HG03342 (cell line): ENCODE measurements at regions not wholly inside any gene's neighbourhood (a gene's known extent, or its start where the extent isn't known, plus 50 kb on each side); places are given as distances from the start of the nearest gene placed in this dataset.
"Not testable (repeated sequence)": the region's sequence is repeated elsewhere in the genome, so short reads cannot be mapped to it uniquely, and the experiment has no call there.

Experiments used
- ATAC-seq: cut with Tn5 transposase; IDR thresholded peaks from one replicate; pipeline ENCODE4 v1.9.1; 2021; ENCODE audit warnings: mild to moderate bottlenecking, moderate library complexity; ENCODE audit not compliant: unreplicated experiment

- ATAC-seq, result no peak
Measured at GRCh38 chr3:102290241-102290640, 144.6 kb upstream of the ZPLD1 start.

- no peak for ATAC-seq
Measured at GRCh38 chr3:102295756-102296155, 139.1 kb upstream of the ZPLD1 start.

- no peak for ATAC-seq
Measured at GRCh38 chr3:102297072-102297658, 137.7 kb upstream of the ZPLD1 start.

- no peak for ATAC-seq
Measured at GRCh38 chr3:102299125-102299877, 135.5 kb upstream of the ZPLD1 start.

GRCh38 chr3:102301155-102301880, 133.5 kb upstream of the ZPLD1 start:
- no peak for ATAC-seq

- ATAC-seq, result no peak
Measured at GRCh38 chr3:102302020-102302419, 132.8 kb upstream of the ZPLD1 start.

- ATAC-seq, result no peak
Measured at GRCh38 chr3:102304550-102304949, 130.3 kb upstream of the ZPLD1 start.

- ATAC-seq, result no peak
Measured at GRCh38 chr3:102307442-102307841, 127.4 kb upstream of the ZPLD1 start.

- ATAC-seq, result no peak
Measured at GRCh38 chr3:102329066-102329465, 105.7 kb upstream of the ZPLD1 start.

- ATAC-seq, result no peak
Measured at GRCh38 chr3:102329561-102329960, 105.3 kb upstream of the ZPLD1 start.

- no peak for ATAC-seq
Measured at GRCh38 chr3:102332205-102332604, 102.6 kb upstream of the ZPLD1 start.

- ATAC-seq, result no peak
Measured at GRCh38 chr3:102332934-102333333, 101.9 kb upstream of the ZPLD1 start.

GRCh38 chr3:102336130-102336529, 98.7 kb upstream of the ZPLD1 start:
- ATAC-seq, result no peak

GRCh38 chr3:102339671-102340070, 95.1 kb upstream of the ZPLD1 start:
- ATAC-seq, result no peak

GRCh38 chr3:102346897-102347296, 87.9 kb upstream of the ZPLD1 start:
- ATAC-seq, result no peak

GRCh38 chr3:102348904-102349303, 85.9 kb upstream of the ZPLD1 start:
- no peak for ATAC-seq

GRCh38 chr3:102353148-102353547, 81.7 kb upstream of the ZPLD1 start:
- no peak for ATAC-seq

GRCh38 chr3:102353805-102354204, 81.0 kb upstream of the ZPLD1 start:
- no peak for ATAC-seq

- ATAC-seq, result no peak
Measured at GRCh38 chr3:102354818-102355515, 79.8 kb upstream of the ZPLD1 start.

- ATAC-seq, result no peak
Measured at GRCh38 chr3:102356506-102356905, 78.3 kb upstream of the ZPLD1 start.

- ATAC-seq, result not testable (repeated sequence)
Measured at GRCh38 chr3:102357313-102357712, 77.5 kb upstream of the ZPLD1 start.
